SK-N-SH treated with all-trans-retinoic acid at 6 μM for 48 hours (cell line): ENCODE measurements at regions not wholly inside any gene's neighbourhood (a gene's known extent, or its start where the extent isn't known, plus 50 kb on each side); places are given as distances from the start of the nearest gene placed in this dataset.

Source experiments
- ATAC-seq: fragments of 200-7000 bp; cut with Tn5 transposase; 3 replicates; pipeline ENCODE4 v1.9.1; 2020; ENCODE audit warnings: mild to moderate bottlenecking, moderate library complexity
- ARNTL ChIP-seq: fragments of 450-650 bp; formaldehyde crosslinking; IDR thresholded peaks from 2 replicates; pipeline ENCODE4 v1.5.0; 2020; ENCODE audit warnings: low read depth, mild to moderate bottlenecking, moderate library complexity, borderline replicate concordance
- BACH2 ChIP-seq: fragments of 250-450 bp; sonication (Bioruptor Pico); IDR thresholded peaks from 2 replicates; pipeline ENCODE4 v1.9.0; 2021; ENCODE audit warnings: mild to moderate bottlenecking, borderline replicate concordance
- CSDC2 ChIP-seq: fragments of 250-450 bp; sonication (Bioruptor Pico); IDR thresholded peaks from 2 replicates; pipeline ENCODE4 v1.5.0; 2020; ENCODE audit warnings: mild to moderate bottlenecking, moderate library complexity
- ESRRG ChIP-seq: fragments of 250-450 bp; sonication (Bioruptor Pico); IDR thresholded peaks from 2 replicates; pipeline ENCODE4 v1.6.1; 2021; ENCODE audit warnings: mild to moderate bottlenecking
- GLIS3 ChIP-seq: fragments of 250-450 bp; sonication (Bioruptor Pico); IDR thresholded peaks from 2 replicates; pipeline ENCODE4 v1.5.0; 2020; ENCODE audit warnings: mild to moderate bottlenecking, moderate library complexity
- ISL1 ChIP-seq: fragments of 250-450 bp; sonication (Bioruptor Pico); IDR thresholded peaks from 2 replicates; pipeline ENCODE4 v2.1.2; 2022; ENCODE audit warnings: mild to moderate bottlenecking, moderate library complexity
- OSR1 ChIP-seq: fragments of 250-450 bp; sonication (Bioruptor Pico); IDR thresholded peaks from 2 replicates; pipeline ENCODE4 v1.8.0; 2022; ENCODE audit warnings: moderate library complexity, mild to moderate bottlenecking, inconsistent platforms
- PPARA ChIP-seq: fragments of 250-450 bp; sonication (Bioruptor Pico); IDR thresholded peaks from 2 replicates; pipeline ENCODE4 v1.5.0; 2020; ENCODE audit warnings: mild to moderate bottlenecking, borderline replicate concordance
- SNAI2 ChIP-seq: fragments of 250-450 bp; sonication (Bioruptor Pico); IDR thresholded peaks from 2 replicates; pipeline ENCODE4 v1.5.0; 2020; ENCODE audit warnings: mild to moderate bottlenecking, moderate library complexity
- TOX ChIP-seq: fragments of 250-450 bp; sonication (Bioruptor Pico); IDR thresholded peaks from 2 replicates; pipeline ENCODE4 v1.8.0; 2021; ENCODE audit warnings: mild to moderate bottlenecking, moderate library complexity, borderline replicate concordance
- ZC3H10 ChIP-seq: fragments of 250-450 bp; sonication (Bioruptor Pico); IDR thresholded peaks from 2 replicates; pipeline ENCODE4 v1.5.1; 2021; ENCODE audit warnings: mild to moderate bottlenecking, moderate library complexity
- ZFP3 ChIP-seq: fragments of 250-450 bp; sonication (Bioruptor Pico); IDR thresholded peaks from 2 replicates; pipeline ENCODE4 v1.5.0; 2020; ENCODE audit warnings: mild to moderate bottlenecking, moderate library complexity
- ZFP30 ChIP-seq: fragments of 450-650 bp; formaldehyde crosslinking; IDR thresholded peaks from 2 replicates; pipeline ENCODE4 v1.5.0; 2022; ENCODE audit warnings: mild to moderate bottlenecking, moderate library complexity
- ZNF565 ChIP-seq: fragments of 450-650 bp; formaldehyde crosslinking; conservative IDR thresholded peaks from 2 replicates; pipeline ENCODE4 v1.5.0; 2020; ENCODE audit warnings: low read depth, mild to moderate bottlenecking, moderate library complexity
- ZNF70 ChIP-seq: fragments of 450-650 bp; formaldehyde crosslinking; IDR thresholded peaks from 2 replicates; pipeline ENCODE4 v1.5.0; 2020; ENCODE audit warnings: mild to moderate bottlenecking, moderate library complexity
- ZNF8 ChIP-seq: fragments of 450-650 bp; formaldehyde crosslinking; IDR thresholded peaks from 2 replicates; pipeline ENCODE4 v1.5.0; 2020; ENCODE audit warnings: mild to moderate bottlenecking, moderate library complexity
- TF ChIP-seq, protein P1 (sequence below): fragments of 250-450 bp; sonication (Bioruptor Pico); IDR thresholded peaks from 2 replicates; pipeline ENCODE4 v1.5.0; 2020; ENCODE audit warnings: mild to moderate bottlenecking, moderate library complexity
- TF ChIP-seq, protein P2 (sequence below): fragments of 250-450 bp; sonication (Bioruptor Pico); IDR thresholded peaks from 2 replicates; pipeline ENCODE4 v1.8.0; 2020; ENCODE audit warnings: mild to moderate bottlenecking, moderate library complexity, borderline replicate concordance
- TF ChIP-seq, protein P3 (sequence below): fragments of 250-450 bp; sonication (Bioruptor Pico); IDR thresholded peaks from 2 replicates; pipeline ENCODE4 v1.5.1; 2021; ENCODE audit warnings: mild to moderate bottlenecking, moderate library complexity
- TF ChIP-seq, protein P4 (sequence below): fragments of 250-450 bp; sonication (Bioruptor Pico); IDR thresholded peaks from 2 replicates; pipeline ENCODE4 v1.8.0; 2021; ENCODE audit warnings: low read depth, mild to moderate bottlenecking, moderate library complexity, borderline replicate concordance
- TF ChIP-seq, protein P5 (sequence below): fragments of 250-450 bp; sonication (Bioruptor Pico); IDR thresholded peaks from 2 replicates; pipeline ENCODE4 v1.5.1; 2020; ENCODE audit warnings: low read depth, mild to moderate bottlenecking, moderate library complexity

DNA sequence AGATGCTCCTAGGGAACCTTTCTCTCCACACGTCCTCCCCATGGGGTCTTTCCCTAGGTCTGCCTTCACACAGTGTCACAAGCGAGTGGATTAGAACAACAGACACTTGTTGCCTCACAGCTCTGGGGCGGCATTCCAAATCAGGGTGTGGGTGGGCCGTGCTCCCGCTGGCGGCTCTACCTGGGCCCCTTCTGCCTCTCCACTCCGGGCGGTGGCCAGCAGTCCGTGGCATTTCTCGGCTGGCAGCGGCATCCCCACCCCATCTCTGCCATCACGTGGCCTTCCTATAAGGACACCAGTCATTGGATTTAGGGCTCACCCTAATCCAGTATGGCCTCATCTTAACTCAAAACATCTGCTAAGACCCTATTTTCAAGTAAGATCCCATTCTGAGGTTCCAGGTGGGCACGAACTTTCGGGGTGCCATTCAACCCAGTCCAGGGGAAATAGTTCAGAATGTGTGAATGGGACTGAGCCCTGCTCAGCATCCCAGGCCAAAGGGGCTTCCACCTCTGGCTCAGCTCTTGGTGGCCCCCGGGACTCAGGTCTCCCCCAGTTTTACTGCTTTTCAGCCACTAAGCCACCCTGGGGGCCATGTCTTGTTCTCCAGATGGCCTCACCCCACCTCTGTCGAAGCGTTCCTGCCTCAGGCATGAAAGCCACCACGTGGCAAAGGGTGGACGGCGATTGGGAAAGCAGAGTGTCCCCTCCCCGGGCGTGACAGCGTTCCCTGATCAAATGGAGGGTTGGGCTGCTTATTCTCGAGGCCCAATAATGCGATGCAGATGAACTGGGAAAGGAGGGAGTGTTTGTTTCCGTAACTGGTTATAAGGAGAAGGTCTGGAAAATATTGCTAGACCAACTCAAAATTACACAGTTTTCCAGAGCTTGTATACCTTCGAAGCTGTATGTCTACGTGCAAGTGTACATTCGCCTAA is 350.0 kb downstream of the GLRX3 start:
- TF ChIP-seq BACH2 (CRISPR knock-in tag) (no peak), GLIS3 (CRISPR knock-in tag) (no peak), TOX (CRISPR knock-in tag) (no peak), PPARA (CRISPR knock-in tag) (no peak), ZNF8 (CRISPR knock-in tag) (no peak)
- TF ChIP-seq, protein P1, sequence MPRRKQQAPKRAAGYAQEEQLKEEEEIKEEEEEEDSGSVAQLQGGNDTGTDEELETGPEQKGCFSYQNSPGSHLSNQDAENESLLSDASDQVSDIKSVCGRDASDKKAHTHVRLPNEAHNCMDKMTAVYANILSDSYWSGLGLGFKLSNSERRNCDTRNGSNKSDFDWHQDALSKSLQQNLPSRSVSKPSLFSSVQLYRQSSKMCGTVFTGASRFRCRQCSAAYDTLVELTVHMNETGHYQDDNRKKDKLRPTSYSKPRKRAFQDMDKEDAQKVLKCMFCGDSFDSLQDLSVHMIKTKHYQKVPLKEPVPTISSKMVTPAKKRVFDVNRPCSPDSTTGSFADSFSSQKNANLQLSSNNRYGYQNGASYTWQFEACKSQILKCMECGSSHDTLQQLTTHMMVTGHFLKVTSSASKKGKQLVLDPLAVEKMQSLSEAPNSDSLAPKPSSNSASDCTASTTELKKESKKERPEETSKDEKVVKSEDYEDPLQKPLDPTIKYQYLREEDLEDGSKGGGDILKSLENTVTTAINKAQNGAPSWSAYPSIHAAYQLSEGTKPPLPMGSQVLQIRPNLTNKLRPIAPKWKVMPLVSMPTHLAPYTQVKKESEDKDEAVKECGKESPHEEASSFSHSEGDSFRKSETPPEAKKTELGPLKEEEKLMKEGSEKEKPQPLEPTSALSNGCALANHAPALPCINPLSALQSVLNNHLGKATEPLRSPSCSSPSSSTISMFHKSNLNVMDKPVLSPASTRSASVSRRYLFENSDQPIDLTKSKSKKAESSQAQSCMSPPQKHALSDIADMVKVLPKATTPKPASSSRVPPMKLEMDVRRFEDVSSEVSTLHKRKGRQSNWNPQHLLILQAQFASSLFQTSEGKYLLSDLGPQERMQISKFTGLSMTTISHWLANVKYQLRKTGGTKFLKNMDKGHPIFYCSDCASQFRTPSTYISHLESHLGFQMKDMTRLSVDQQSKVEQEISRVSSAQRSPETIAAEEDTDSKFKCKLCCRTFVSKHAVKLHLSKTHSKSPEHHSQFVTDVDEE, result no peak
- TF ChIP-seq, protein P2, sequence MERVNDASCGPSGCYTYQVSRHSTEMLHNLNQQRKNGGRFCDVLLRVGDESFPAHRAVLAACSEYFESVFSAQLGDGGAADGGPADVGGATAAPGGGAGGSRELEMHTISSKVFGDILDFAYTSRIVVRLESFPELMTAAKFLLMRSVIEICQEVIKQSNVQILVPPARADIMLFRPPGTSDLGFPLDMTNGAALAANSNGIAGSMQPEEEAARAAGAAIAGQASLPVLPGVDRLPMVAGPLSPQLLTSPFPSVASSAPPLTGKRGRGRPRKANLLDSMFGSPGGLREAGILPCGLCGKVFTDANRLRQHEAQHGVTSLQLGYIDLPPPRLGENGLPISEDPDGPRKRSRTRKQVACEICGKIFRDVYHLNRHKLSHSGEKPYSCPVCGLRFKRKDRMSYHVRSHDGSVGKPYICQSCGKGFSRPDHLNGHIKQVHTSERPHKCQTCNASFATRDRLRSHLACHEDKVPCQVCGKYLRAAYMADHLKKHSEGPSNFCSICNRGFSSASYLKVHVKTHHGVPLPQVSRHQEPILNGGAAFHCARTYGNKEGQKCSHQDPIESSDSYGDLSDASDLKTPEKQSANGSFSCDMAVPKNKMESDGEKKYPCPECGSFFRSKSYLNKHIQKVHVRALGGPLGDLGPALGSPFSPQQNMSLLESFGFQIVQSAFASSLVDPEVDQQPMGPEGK (CRISPR knock-in tag), result no peak
- TF ChIP-seq, all 23 proteins: peak for 0
- ATAC-seq, result no peak

DNA sequence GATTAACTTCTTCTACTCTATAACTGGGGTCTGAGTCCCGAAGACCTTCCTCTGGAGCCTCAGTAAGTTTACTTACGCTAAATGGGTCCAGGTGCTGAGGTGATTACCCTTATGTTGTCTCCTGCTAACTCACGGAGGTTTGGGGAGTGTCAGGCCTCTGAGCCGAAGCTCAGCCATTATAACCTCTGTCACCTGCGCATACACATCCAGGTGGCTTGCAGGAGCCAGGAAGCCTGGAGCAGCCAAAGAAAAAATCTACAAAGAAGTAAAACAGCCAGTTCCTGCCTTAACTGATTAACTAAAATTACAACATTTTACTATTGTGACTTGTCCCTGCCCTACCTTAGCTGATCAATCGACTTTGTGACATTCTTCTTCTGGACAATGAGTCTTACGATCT is 350.7 kb downstream of the GLRX3 start:
- ATAC-seq, result no peak
- no peak for TF ChIP-seq ZNF70 (CRISPR knock-in tag)
- no peak for TF ChIP-seq ZFP30 (CRISPR knock-in tag)
- no peak for TF ChIP-seq ZNF565 (CRISPR knock-in tag)
- TF ChIP-seq ZNF8 (CRISPR knock-in tag), result no peak
- no peak for TF ChIP-seq ZFP3 (CRISPR knock-in tag)
- TF ChIP-seq, protein P3, sequence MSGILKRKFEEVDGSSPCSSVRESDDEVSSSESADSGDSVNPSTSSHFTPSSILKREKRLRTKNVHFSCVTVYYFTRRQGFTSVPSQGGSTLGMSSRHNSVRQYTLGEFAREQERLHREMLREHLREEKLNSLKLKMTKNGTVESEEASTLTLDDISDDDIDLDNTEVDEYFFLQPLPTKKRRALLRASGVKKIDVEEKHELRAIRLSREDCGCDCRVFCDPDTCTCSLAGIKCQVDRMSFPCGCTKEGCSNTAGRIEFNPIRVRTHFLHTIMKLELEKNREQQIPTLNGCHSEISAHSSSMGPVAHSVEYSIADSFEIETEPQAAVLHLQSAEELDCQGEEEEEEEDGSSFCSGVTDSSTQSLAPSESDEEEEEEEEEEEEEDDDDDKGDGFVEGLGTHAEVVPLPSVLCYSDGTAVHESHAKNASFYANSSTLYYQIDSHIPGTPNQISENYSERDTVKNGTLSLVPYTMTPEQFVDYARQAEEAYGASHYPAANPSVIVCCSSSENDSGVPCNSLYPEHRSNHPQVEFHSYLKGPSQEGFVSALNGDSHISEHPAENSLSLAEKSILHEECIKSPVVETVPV (CRISPR knock-in tag), result no peak
- no peak for TF ChIP-seq TOX (CRISPR knock-in tag)
- no peak for TF ChIP-seq CSDC2 (CRISPR knock-in tag)
- TF ChIP-seq SNAI2, result no peak
- no peak for TF ChIP-seq ZC3H10
- TF ChIP-seq PPARA (CRISPR knock-in tag), result no peak
- TF ChIP-seq, protein P4, sequence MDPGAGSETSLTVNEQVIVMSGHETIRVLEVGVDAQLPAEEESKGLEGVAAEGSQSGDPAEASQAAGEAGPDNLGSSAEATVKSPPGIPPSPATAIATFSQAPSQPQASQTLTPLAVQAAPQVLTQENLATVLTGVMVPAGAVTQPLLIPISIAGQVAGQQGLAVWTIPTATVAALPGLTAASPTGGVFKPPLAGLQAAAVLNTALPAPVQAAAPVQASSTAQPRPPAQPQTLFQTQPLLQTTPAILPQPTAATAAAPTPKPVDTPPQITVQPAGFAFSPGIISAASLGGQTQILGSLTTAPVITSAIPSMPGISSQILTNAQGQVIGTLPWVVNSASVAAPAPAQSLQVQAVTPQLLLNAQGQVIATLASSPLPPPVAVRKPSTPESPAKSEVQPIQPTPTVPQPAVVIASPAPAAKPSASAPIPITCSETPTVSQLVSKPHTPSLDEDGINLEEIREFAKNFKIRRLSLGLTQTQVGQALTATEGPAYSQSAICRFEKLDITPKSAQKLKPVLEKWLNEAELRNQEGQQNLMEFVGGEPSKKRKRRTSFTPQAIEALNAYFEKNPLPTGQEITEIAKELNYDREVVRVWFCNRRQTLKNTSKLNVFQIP (CRISPR knock-in tag), result no peak
- no peak for TF ChIP-seq ISL1 (CRISPR knock-in tag)
- TF ChIP-seq, protein P2 (CRISPR knock-in tag), result no peak
- no peak for TF ChIP-seq ESRRG (CRISPR knock-in tag)
- TF ChIP-seq, protein P1, result no peak
- TF ChIP-seq, protein P5, sequence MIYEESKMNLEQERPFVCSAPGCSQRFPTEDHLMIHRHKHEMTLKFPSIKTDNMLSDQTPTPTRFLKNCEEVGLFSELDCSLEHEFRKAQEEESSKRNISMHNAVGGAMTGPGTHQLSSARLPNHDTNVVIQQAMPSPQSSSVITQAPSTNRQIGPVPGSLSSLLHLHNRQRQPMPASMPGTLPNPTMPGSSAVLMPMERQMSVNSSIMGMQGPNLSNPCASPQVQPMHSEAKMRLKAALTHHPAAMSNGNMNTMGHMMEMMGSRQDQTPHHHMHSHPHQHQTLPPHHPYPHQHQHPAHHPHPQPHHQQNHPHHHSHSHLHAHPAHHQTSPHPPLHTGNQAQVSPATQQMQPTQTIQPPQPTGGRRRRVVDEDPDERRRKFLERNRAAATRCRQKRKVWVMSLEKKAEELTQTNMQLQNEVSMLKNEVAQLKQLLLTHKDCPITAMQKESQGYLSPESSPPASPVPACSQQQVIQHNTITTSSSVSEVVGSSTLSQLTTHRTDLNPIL (CRISPR knock-in tag), result no peak
- no peak for TF ChIP-seq OSR1 (CRISPR knock-in tag)
- no peak for TF ChIP-seq GLIS3 (CRISPR knock-in tag)
- no peak for TF ChIP-seq ARNTL
